SK-N-SH treated with all-trans-retinoic acid at 6 μM for 48 hours (cell line): ENCODE measurements at regions not wholly inside any gene's neighbourhood (a gene's known extent, or its start where the extent isn't known, plus 50 kb on each side); places are given as distances from the start of the nearest gene placed in this dataset.

ENCODE experiments used
- ATAC-seq: fragments of 200-7000 bp; cut with Tn5 transposase; 3 replicates; pipeline ENCODE4 v1.9.1; 2020; ENCODE audit warnings: mild to moderate bottlenecking, moderate library complexity
- ARNTL ChIP-seq: fragments of 450-650 bp; formaldehyde crosslinking; IDR thresholded peaks from 2 replicates; pipeline ENCODE4 v1.5.0; 2020; ENCODE audit warnings: low read depth, mild to moderate bottlenecking, moderate library complexity, borderline replicate concordance
- BACH2 ChIP-seq: fragments of 250-450 bp; sonication (Bioruptor Pico); IDR thresholded peaks from 2 replicates; pipeline ENCODE4 v1.9.0; 2021; ENCODE audit warnings: mild to moderate bottlenecking, borderline replicate concordance
- ESRRG ChIP-seq: fragments of 250-450 bp; sonication (Bioruptor Pico); IDR thresholded peaks from 2 replicates; pipeline ENCODE4 v1.6.1; 2021; ENCODE audit warnings: mild to moderate bottlenecking
- GLIS3 ChIP-seq: fragments of 250-450 bp; sonication (Bioruptor Pico); IDR thresholded peaks from 2 replicates; pipeline ENCODE4 v1.5.0; 2020; ENCODE audit warnings: mild to moderate bottlenecking, moderate library complexity
- ISL1 ChIP-seq: fragments of 250-450 bp; sonication (Bioruptor Pico); IDR thresholded peaks from 2 replicates; pipeline ENCODE4 v2.1.2; 2022; ENCODE audit warnings: mild to moderate bottlenecking, moderate library complexity
- OSR1 ChIP-seq: fragments of 250-450 bp; sonication (Bioruptor Pico); IDR thresholded peaks from 2 replicates; pipeline ENCODE4 v1.8.0; 2022; ENCODE audit warnings: moderate library complexity, mild to moderate bottlenecking, inconsistent platforms
- PPARA ChIP-seq: fragments of 250-450 bp; sonication (Bioruptor Pico); IDR thresholded peaks from 2 replicates; pipeline ENCODE4 v1.5.0; 2020; ENCODE audit warnings: mild to moderate bottlenecking, borderline replicate concordance
- RARB ChIP-seq: fragments of 250-450 bp; sonication (Bioruptor Pico); IDR thresholded peaks from 2 replicates; pipeline ENCODE4 v1.8.0; 2021; ENCODE audit warnings: mild to moderate bottlenecking, moderate library complexity
- SNAI2 ChIP-seq: fragments of 250-450 bp; sonication (Bioruptor Pico); IDR thresholded peaks from 2 replicates; pipeline ENCODE4 v1.5.0; 2020; ENCODE audit warnings: mild to moderate bottlenecking, moderate library complexity
- TCF4 ChIP-seq: fragments of 250-450 bp; sonication (Bioruptor Pico); IDR thresholded peaks from 2 replicates; pipeline ENCODE4 v1.8.0; 2021; ENCODE audit warnings: mild to moderate bottlenecking, moderate library complexity, borderline replicate concordance
- TOX ChIP-seq: fragments of 250-450 bp; sonication (Bioruptor Pico); IDR thresholded peaks from 2 replicates; pipeline ENCODE4 v1.8.0; 2021; ENCODE audit warnings: mild to moderate bottlenecking, moderate library complexity, borderline replicate concordance
- ZC3H10 ChIP-seq: fragments of 250-450 bp; sonication (Bioruptor Pico); IDR thresholded peaks from 2 replicates; pipeline ENCODE4 v1.5.1; 2021; ENCODE audit warnings: mild to moderate bottlenecking, moderate library complexity
- ZFP3 ChIP-seq: fragments of 250-450 bp; sonication (Bioruptor Pico); IDR thresholded peaks from 2 replicates; pipeline ENCODE4 v1.5.0; 2020; ENCODE audit warnings: mild to moderate bottlenecking, moderate library complexity
- ZFP30 ChIP-seq: fragments of 450-650 bp; formaldehyde crosslinking; IDR thresholded peaks from 2 replicates; pipeline ENCODE4 v1.5.0; 2022; ENCODE audit warnings: mild to moderate bottlenecking, moderate library complexity
- ZNF70 ChIP-seq: fragments of 450-650 bp; formaldehyde crosslinking; IDR thresholded peaks from 2 replicates; pipeline ENCODE4 v1.5.0; 2020; ENCODE audit warnings: mild to moderate bottlenecking, moderate library complexity
- ZNF8 ChIP-seq: fragments of 450-650 bp; formaldehyde crosslinking; IDR thresholded peaks from 2 replicates; pipeline ENCODE4 v1.5.0; 2020; ENCODE audit warnings: mild to moderate bottlenecking, moderate library complexity
- TF ChIP-seq, protein P1 (sequence below): fragments of 250-450 bp; sonication (Bioruptor Pico); IDR thresholded peaks from 2 replicates; pipeline ENCODE4 v1.5.0; 2020; ENCODE audit warnings: mild to moderate bottlenecking, moderate library complexity
- TF ChIP-seq, protein P2 (sequence below): fragments of 250-450 bp; sonication (Bioruptor Pico); IDR thresholded peaks from 2 replicates; pipeline ENCODE4 v1.8.0; 2021; ENCODE audit warnings: low read depth, mild to moderate bottlenecking, moderate library complexity, borderline replicate concordance
- TF ChIP-seq, protein P3 (sequence below): fragments of 250-450 bp; sonication (Bioruptor Pico); IDR thresholded peaks from 2 replicates; pipeline ENCODE4 v1.8.0; 2020; ENCODE audit warnings: mild to moderate bottlenecking, moderate library complexity, borderline replicate concordance
- TF ChIP-seq, protein P4 (sequence below): fragments of 250-450 bp; sonication (Bioruptor Pico); IDR thresholded peaks from 2 replicates; pipeline ENCODE4 v1.5.1; 2020; ENCODE audit warnings: low read depth, mild to moderate bottlenecking, moderate library complexity
- TF ChIP-seq, protein P5 (sequence below): fragments of 250-450 bp; sonication (Bioruptor Pico); IDR thresholded peaks from 2 replicates; pipeline ENCODE4 v1.5.1; 2021; ENCODE audit warnings: mild to moderate bottlenecking, moderate library complexity

GRCh38 chr2:204150721-204151120 is 214.2 kb downstream of the ICOS start:
- TF ChIP-seq OSR1 (no peak), RARB (CRISPR knock-in tag) (no peak), TOX (CRISPR knock-in tag) (no peak), ISL1 (no peak), ZNF8 (CRISPR knock-in tag) (no peak)
- ATAC-seq, result no peak

GRCh38 chr2:204152616-204153015 is 216.1 kb downstream of the ICOS start:
- no peak for ATAC-seq
- TF ChIP-seq OSR1, result no peak
- no peak for TF ChIP-seq ZFP30 (CRISPR knock-in tag)
- no peak for TF ChIP-seq ZNF70 (CRISPR knock-in tag)
- no peak for TF ChIP-seq ESRRG (CRISPR knock-in tag)
- TF ChIP-seq GLIS3 (CRISPR knock-in tag), result no peak
- TF ChIP-seq PPARA (CRISPR knock-in tag), result no peak
- TF ChIP-seq ZFP3 (CRISPR knock-in tag), result no peak
- TF ChIP-seq ZC3H10, result no peak

DNA sequence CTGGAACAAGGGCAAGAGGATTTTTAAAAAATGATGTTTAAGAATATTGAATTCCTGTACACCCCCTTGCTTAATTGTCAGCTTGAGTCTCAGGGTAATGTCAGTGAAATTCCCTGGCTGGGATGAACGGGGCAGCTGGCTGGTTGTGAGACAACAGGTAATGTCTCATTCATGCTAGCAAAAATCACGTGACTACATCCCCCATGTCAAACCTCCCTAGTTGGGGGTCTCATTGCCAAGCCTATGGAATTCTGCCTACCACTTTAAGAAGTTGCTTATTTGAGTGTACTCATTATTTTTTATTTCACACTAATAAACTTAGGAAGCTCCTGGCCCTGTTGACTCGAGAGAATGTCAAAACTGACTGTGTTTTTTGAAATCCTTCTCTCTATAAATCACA is 218.3 kb downstream of the ICOS start:
- no peak for TF ChIP-seq ZNF70 (CRISPR knock-in tag)
- TF ChIP-seq ISL1, result no peak
- TF ChIP-seq, protein P1, sequence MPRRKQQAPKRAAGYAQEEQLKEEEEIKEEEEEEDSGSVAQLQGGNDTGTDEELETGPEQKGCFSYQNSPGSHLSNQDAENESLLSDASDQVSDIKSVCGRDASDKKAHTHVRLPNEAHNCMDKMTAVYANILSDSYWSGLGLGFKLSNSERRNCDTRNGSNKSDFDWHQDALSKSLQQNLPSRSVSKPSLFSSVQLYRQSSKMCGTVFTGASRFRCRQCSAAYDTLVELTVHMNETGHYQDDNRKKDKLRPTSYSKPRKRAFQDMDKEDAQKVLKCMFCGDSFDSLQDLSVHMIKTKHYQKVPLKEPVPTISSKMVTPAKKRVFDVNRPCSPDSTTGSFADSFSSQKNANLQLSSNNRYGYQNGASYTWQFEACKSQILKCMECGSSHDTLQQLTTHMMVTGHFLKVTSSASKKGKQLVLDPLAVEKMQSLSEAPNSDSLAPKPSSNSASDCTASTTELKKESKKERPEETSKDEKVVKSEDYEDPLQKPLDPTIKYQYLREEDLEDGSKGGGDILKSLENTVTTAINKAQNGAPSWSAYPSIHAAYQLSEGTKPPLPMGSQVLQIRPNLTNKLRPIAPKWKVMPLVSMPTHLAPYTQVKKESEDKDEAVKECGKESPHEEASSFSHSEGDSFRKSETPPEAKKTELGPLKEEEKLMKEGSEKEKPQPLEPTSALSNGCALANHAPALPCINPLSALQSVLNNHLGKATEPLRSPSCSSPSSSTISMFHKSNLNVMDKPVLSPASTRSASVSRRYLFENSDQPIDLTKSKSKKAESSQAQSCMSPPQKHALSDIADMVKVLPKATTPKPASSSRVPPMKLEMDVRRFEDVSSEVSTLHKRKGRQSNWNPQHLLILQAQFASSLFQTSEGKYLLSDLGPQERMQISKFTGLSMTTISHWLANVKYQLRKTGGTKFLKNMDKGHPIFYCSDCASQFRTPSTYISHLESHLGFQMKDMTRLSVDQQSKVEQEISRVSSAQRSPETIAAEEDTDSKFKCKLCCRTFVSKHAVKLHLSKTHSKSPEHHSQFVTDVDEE, result no peak
- no peak for TF ChIP-seq TCF4 (CRISPR knock-in tag)
- TF ChIP-seq ZFP3 (CRISPR knock-in tag), result no peak
- TF ChIP-seq, protein P2, sequence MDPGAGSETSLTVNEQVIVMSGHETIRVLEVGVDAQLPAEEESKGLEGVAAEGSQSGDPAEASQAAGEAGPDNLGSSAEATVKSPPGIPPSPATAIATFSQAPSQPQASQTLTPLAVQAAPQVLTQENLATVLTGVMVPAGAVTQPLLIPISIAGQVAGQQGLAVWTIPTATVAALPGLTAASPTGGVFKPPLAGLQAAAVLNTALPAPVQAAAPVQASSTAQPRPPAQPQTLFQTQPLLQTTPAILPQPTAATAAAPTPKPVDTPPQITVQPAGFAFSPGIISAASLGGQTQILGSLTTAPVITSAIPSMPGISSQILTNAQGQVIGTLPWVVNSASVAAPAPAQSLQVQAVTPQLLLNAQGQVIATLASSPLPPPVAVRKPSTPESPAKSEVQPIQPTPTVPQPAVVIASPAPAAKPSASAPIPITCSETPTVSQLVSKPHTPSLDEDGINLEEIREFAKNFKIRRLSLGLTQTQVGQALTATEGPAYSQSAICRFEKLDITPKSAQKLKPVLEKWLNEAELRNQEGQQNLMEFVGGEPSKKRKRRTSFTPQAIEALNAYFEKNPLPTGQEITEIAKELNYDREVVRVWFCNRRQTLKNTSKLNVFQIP (CRISPR knock-in tag), result no peak
- no peak for TF ChIP-seq BACH2 (CRISPR knock-in tag)
- TF ChIP-seq ESRRG (CRISPR knock-in tag), result no peak
- no peak for TF ChIP-seq GLIS3 (CRISPR knock-in tag)
- TF ChIP-seq, protein P3, sequence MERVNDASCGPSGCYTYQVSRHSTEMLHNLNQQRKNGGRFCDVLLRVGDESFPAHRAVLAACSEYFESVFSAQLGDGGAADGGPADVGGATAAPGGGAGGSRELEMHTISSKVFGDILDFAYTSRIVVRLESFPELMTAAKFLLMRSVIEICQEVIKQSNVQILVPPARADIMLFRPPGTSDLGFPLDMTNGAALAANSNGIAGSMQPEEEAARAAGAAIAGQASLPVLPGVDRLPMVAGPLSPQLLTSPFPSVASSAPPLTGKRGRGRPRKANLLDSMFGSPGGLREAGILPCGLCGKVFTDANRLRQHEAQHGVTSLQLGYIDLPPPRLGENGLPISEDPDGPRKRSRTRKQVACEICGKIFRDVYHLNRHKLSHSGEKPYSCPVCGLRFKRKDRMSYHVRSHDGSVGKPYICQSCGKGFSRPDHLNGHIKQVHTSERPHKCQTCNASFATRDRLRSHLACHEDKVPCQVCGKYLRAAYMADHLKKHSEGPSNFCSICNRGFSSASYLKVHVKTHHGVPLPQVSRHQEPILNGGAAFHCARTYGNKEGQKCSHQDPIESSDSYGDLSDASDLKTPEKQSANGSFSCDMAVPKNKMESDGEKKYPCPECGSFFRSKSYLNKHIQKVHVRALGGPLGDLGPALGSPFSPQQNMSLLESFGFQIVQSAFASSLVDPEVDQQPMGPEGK (CRISPR knock-in tag), result no peak
- TF ChIP-seq, protein P4, sequence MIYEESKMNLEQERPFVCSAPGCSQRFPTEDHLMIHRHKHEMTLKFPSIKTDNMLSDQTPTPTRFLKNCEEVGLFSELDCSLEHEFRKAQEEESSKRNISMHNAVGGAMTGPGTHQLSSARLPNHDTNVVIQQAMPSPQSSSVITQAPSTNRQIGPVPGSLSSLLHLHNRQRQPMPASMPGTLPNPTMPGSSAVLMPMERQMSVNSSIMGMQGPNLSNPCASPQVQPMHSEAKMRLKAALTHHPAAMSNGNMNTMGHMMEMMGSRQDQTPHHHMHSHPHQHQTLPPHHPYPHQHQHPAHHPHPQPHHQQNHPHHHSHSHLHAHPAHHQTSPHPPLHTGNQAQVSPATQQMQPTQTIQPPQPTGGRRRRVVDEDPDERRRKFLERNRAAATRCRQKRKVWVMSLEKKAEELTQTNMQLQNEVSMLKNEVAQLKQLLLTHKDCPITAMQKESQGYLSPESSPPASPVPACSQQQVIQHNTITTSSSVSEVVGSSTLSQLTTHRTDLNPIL (CRISPR knock-in tag), result no peak
- TF ChIP-seq PPARA (CRISPR knock-in tag), result no peak
- TF ChIP-seq SNAI2 (CRISPR knock-in tag), result no peak
- TF ChIP-seq ZC3H10, result no peak
- TF ChIP-seq, protein P5, sequence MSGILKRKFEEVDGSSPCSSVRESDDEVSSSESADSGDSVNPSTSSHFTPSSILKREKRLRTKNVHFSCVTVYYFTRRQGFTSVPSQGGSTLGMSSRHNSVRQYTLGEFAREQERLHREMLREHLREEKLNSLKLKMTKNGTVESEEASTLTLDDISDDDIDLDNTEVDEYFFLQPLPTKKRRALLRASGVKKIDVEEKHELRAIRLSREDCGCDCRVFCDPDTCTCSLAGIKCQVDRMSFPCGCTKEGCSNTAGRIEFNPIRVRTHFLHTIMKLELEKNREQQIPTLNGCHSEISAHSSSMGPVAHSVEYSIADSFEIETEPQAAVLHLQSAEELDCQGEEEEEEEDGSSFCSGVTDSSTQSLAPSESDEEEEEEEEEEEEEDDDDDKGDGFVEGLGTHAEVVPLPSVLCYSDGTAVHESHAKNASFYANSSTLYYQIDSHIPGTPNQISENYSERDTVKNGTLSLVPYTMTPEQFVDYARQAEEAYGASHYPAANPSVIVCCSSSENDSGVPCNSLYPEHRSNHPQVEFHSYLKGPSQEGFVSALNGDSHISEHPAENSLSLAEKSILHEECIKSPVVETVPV (CRISPR knock-in tag), result no peak
- TF ChIP-seq RARB (CRISPR knock-in tag), result no peak
- TF ChIP-seq OSR1, result no peak
- TF ChIP-seq ZFP30 (CRISPR knock-in tag), result no peak
- no peak for TF ChIP-seq ARNTL (CRISPR knock-in tag)
- TF ChIP-seq, all 23 proteins: peak for 0
- ATAC-seq, result no peak
